Kidney (tissue), 13 donors: ENCODE measurements at regions not wholly inside any gene's neighbourhood (a gene's known extent, or its start where the extent isn't known, plus 50 kb on each side); places are given as distances from the start of the nearest gene placed in this dataset.

Experiments used
- DNase-seq, 5 donors: peaks; one replicate each; pipeline ENCODE4 v3.0.0-alpha.2; 2013 to 2020
- FAIRE-seq: peaks from 2 replicates; lab custom pipeline; 2012; peaks lifted over from hg19 to GRCh38; lab: Jason Lieb, UNC
- H3K27ac ChIP-seq, 2 donors: one replicate each; pipeline ENCODE4 v1.7.0; 2013; ENCODE audit warnings: low read depth in 2 of 2, low read length in 2 of 2, inconsistent platforms in 1 of 2
- H3K27me3 ChIP-seq: one replicate; pipeline ENCODE4 v1.7.1; 2013; ENCODE audit warnings: low read length, inconsistent platforms; ENCODE audit not compliant: control insufficient read depth, insufficient read depth
- H3K36me3 ChIP-seq, 3 donors: one replicate each; pipeline versions ENCODE4 v1.7.0 to v1.7.1; 2013; ENCODE audit warnings: low read length in 3 of 3, control low read depth in 1 of 3, inconsistent platforms in 1 of 3; ENCODE audit not compliant: insufficient read depth in 3 of 3, control insufficient read depth in 2 of 3
- H3K4me1 ChIP-seq, 3 donors: one replicate each; pipeline versions ENCODE4 v1.7.0 to v1.7.1; 2013; ENCODE audit warnings: low read length in 3 of 3, inconsistent platforms in 1 of 3, low read depth in 1 of 3; ENCODE audit not compliant: control insufficient read depth in 2 of 3, insufficient read depth in 2 of 3
- H3K4me3 ChIP-seq, 3 donors: one replicate each; pipeline versions ENCODE4 v1.7.0 to v1.8.1; 2013; ENCODE audit warnings: low read length in 3 of 3, control low read depth in 1 of 3, inconsistent platforms in 1 of 3
- H3K9ac ChIP-seq, 3 donors: one replicate each; pipeline versions ENCODE4 v1.7.0 to v1.7.1; 2013; ENCODE audit warnings: low read length in 3 of 3, control low read depth in 1 of 3, inconsistent platforms in 1 of 3
- H3K9me3 ChIP-seq, 3 donors: one replicate each; pipeline versions ENCODE4 v1.7.0 to v1.7.1; 2013; ENCODE audit warnings: low read length in 3 of 3, control low read depth in 1 of 3, inconsistent platforms in 1 of 3; ENCODE audit not compliant: control insufficient read depth in 2 of 3, insufficient read depth in 1 of 3
- CTCF ChIP-seq: IDR thresholded peaks from 3 replicates; pipeline ENCODE4 v1.5.1; 2012; ENCODE audit warnings: mild to moderate bottlenecking, moderate library complexity, borderline replicate concordance; ENCODE audit not compliant: insufficient read depth; ENCODE audit errors: extremely low read depth
- intact Hi-C: fragments of 100-400 bp; cut with DNase I; formaldehyde crosslinking; loops from one replicate; pipeline ENCODE4 v1.11.1; 2022
- donor health status: control.
- donor health status: control.
- donor health status: control.
- donor health status: control.
- donor health status: control.
- donor health status: DM: yes; HTN: yes; CAD: no.
- donor health status: Normal renal cell carcinoma (clear cell type).

- Histone ChIP-seq H3K27ac (no peak overlapping the region), H3K36me3 (no peaks in the 10 kb centered on the region), H3K9ac (no peak overlapping the region), H3K4me3 (no peak overlapping the region), H3K9me3 (no peaks in the 10 kb centered on the region), H3K27me3 (no peaks in the 10 kb centered on the region), H3K4me1 (no peaks in the 10 kb centered on the region)
- intact Hi-C loops = no loop called here
- DNase-seq (no peak), FAIRE-seq (no peak)
- no peak for TF ChIP-seq CTCF
These were observed 52.6 kb upstream of the BBS12 start for GRCh38 chr4:122679946-122680345.

- Histone ChIP-seq H3K9me3 (no peaks in the 10 kb centered on the region), H3K36me3 (no peaks in the 10 kb centered on the region), H3K9ac (no peak overlapping the region), H3K27ac (no peak overlapping the region), H3K4me1 (no peaks in the 10 kb centered on the region), H3K27me3 (no peaks in the 10 kb centered on the region), H3K4me3 (no peak overlapping the region)
- no peak for DNase-seq
- intact Hi-C loops = no loop called here
- no peak for TF ChIP-seq CTCF
- FAIRE-seq = no peak
These were observed 50.9 kb upstream of the BBS12 start for GRCh38 chr4:122681568-122681967.
